Keratinocyte (primary cell): ENCODE measurements at regions not wholly inside any gene's neighbourhood (a gene's known extent, or its start where the extent isn't known, plus 50 kb on each side); places are given as distances from the start of the nearest gene placed in this dataset.

Source experiments
- EZH2 ChIP-seq: IDR thresholded peaks from one replicate; pipeline ENCODE4 v1.6.1; 2012; ENCODE audit warnings: inconsistent platforms, mild to moderate bottlenecking, low read length, moderate library complexity
- TF ChIP-seq, protein P1 (sequence below), 3 experiments: IDR thresholded peaks in 1 of 3; conservative IDR thresholded peaks in 1 of 3; optimal IDR thresholded peaks in 1 of 3; 2 replicates in 2 of 3; 3 replicates in 1 of 3; pipeline versions ENCODE3 to v1.5.1; 2011; ENCODE audit warnings: low read length in 3 of 3, mild to moderate bottlenecking in 3 of 3, moderate library complexity in 2 of 3, control low read depth in 1 of 3, inconsistent platforms in 1 of 3; ENCODE audit not compliant: insufficient read depth in 2 of 3; ENCODE audit errors: extremely low read depth in 1 of 3

DNA sequence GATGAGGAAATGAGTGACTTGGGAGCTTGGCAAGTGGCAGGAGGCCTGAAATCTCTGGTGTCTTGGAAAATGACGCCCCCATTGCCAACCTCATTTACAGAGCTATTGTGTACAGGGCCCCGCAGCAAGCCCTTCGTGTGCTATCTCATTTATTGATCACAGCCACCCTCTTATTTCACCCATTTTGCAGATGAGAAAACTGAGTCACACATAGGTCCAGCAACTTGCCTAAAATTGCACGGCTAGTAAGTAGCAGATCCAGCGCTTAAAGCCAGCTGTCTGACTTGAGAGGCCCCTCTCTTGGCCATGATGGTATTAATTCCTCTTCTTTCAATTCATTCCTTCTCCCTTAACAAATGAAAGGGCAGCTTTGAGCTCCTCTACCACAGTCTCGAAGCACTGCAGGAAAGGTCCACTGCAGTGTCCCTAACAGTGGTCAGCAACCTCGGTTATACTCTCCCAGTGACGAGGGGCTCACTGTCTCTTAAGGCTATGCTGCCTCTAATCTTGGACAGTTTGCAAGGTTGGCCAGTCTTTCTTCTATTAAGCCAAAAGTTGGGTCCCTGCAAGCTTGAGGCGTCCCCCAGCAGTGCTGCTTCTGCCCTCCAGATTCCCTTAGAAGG lies 162.2 kb downstream of the COPRS start:
- TF ChIP-seq, protein P1, sequence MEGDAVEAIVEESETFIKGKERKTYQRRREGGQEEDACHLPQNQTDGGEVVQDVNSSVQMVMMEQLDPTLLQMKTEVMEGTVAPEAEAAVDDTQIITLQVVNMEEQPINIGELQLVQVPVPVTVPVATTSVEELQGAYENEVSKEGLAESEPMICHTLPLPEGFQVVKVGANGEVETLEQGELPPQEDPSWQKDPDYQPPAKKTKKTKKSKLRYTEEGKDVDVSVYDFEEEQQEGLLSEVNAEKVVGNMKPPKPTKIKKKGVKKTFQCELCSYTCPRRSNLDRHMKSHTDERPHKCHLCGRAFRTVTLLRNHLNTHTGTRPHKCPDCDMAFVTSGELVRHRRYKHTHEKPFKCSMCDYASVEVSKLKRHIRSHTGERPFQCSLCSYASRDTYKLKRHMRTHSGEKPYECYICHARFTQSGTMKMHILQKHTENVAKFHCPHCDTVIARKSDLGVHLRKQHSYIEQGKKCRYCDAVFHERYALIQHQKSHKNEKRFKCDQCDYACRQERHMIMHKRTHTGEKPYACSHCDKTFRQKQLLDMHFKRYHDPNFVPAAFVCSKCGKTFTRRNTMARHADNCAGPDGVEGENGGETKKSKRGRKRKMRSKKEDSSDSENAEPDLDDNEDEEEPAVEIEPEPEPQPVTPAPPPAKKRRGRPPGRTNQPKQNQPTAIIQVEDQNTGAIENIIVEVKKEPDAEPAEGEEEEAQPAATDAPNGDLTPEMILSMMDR (optimal IDR thresholded peaks at IDR 0.05 in 1 of 3, IDR thresholded peaks at IDR 0.05 in 1 of 3, conservative IDR thresholded peaks at IDR 0.05 in 1 of 3; ENCODE audit: extremely low read depth in 1 of 3, insufficient read depth in 2 of 3, low read length in 3 of 3) = no peak
- no peak for TF ChIP-seq EZH2
